ENCODE measurements at regions not wholly inside any gene's neighbourhood (a gene's known extent, or its start where the extent isn't known, plus 50 kb on each side); places are given as distances from the start of the nearest gene placed in this dataset.

- no peak overlapping the region for H3K4me3 ChIP-seq (ENCODE audit: low read length)
- peak; percentile 7 for DNase-seq (ENCODE audit: low read depth)
- TF ChIP-seq CTCF (conservative IDR thresholded peaks at IDR 0.05; ENCODE audit: low read depth, low read length): peak; percentile 38
Measured at GRCh38 chr2:117056376-117056748, 758.1 kb upstream of the DDX18 start.

GRCh38 chr2:117057016-117057415 lies 757.5 kb upstream of the DDX18 start:
- DNase-seq (ENCODE audit: low read depth): peak; percentile 16
- no peak for TF ChIP-seq CTCF (conservative IDR thresholded peaks at IDR 0.05; ENCODE audit: low read depth, low read length)
- H3K4me3 ChIP-seq (ENCODE audit: low read length): no peak overlapping the region

GRCh38 chr2:117058366-117058765 lies 756.1 kb upstream of the DDX18 start:
- DNase-seq (ENCODE audit: low read depth): no peak
- TF ChIP-seq CTCF (conservative IDR thresholded peaks at IDR 0.05; ENCODE audit: low read depth, low read length): no peak
- H3K4me3 ChIP-seq (ENCODE audit: low read length): no peak overlapping the region

- H3K4me3 ChIP-seq (ENCODE audit: low read length): no peak overlapping the region
- TF ChIP-seq CTCF (conservative IDR thresholded peaks at IDR 0.05; ENCODE audit: low read depth, low read length): no peak
- no peak for DNase-seq (ENCODE audit: low read depth)
Measured at GRCh38 chr2:117064021-117064420, 750.5 kb upstream of the DDX18 start.

- TF ChIP-seq CTCF (conservative IDR thresholded peaks at IDR 0.05; ENCODE audit: low read depth, low read length): no peak
- DNase-seq (ENCODE audit: low read depth): peak; percentile 74
- H3K4me3 ChIP-seq (ENCODE audit: low read length): no peak overlapping the region
Measured at GRCh38 chr2:117065912-117066311, 748.6 kb upstream of the DDX18 start.

GRCh38 chr2:117067900-117068299 lies 746.6 kb upstream of the DDX18 start:
- no peak for TF ChIP-seq CTCF (conservative IDR thresholded peaks at IDR 0.05; ENCODE audit: low read depth, low read length)
- no peak for DNase-seq (ENCODE audit: low read depth)
- H3K4me3 ChIP-seq (ENCODE audit: low read length): no peak overlapping the region

GRCh38 chr2:117068371-117068770 lies 746.1 kb upstream of the DDX18 start:
- DNase-seq (ENCODE audit: low read depth): no peak
- no peak for TF ChIP-seq CTCF (conservative IDR thresholded peaks at IDR 0.05; ENCODE audit: low read depth, low read length)
- no peak overlapping the region for H3K4me3 ChIP-seq (ENCODE audit: low read length)

Measured in retinal pigment epithelial cell (primary cell).